NT2/D1 (cell line): ENCODE measurements at regions not wholly inside any gene's neighbourhood (a gene's known extent, or its start where the extent isn't known, plus 50 kb on each side); places are given as distances from the start of the nearest gene placed in this dataset.

ENCODE experiments used
- DNase-seq: peaks from one replicate; pipeline ENCODE4 v3.0.0-alpha.2; 2011; ENCODE audit warnings: low read depth, low spot score
- H3K27me3 ChIP-seq: 2 replicates; pipeline ENCODE4 v1.6.0; 2011; ENCODE audit warnings: mild to moderate bottlenecking; ENCODE audit not compliant: insufficient read length, insufficient read depth
- H3K36me3 ChIP-seq: 2 replicates; pipeline ENCODE4 v1.6.1; 2011; ENCODE audit warnings: mild to moderate bottlenecking, low read length, mixed read lengths; ENCODE audit not compliant: insufficient read depth, insufficient read length
- H3K4me1 ChIP-seq: 2 replicates; pipeline ENCODE4 v1.5.1; 2011; ENCODE audit not compliant: insufficient read depth, insufficient read length
- H3K4me3 ChIP-seq: 2 replicates; pipeline ENCODE4 v1.5.1; 2011; ENCODE audit warnings: low read depth; ENCODE audit not compliant: insufficient read length
- H3K9ac ChIP-seq: 2 replicates; pipeline ENCODE4 v1.6.0; 2011; ENCODE audit warnings: low read depth; ENCODE audit not compliant: insufficient read length
- H3K9me3 ChIP-seq: 2 replicates; pipeline ENCODE4 v1.5.1; 2011; ENCODE audit warnings: mild to moderate bottlenecking, low read length; ENCODE audit not compliant: insufficient read depth
- SUZ12 ChIP-seq: IDR thresholded peaks from 2 replicates; pipeline ENCODE4 v1.6.1; 2011; ENCODE audit not compliant: insufficient read length, insufficient read depth; ENCODE audit errors: extremely low read depth
- YY1 ChIP-seq: IDR thresholded peaks from 2 replicates; pipeline ENCODE4 v1.6.1; 2011; ENCODE audit not compliant: insufficient read length, insufficient read depth
- ZNF274 ChIP-seq: IDR thresholded peaks from 2 replicates; pipeline ENCODE4 v1.6.1; 2011; ENCODE audit warnings: mild to moderate bottlenecking, low read depth, low read length

- no peaks in the 10 kb centered on the region for H3K27me3 ChIP-seq
- H3K36me3 ChIP-seq = no peaks in the 10 kb centered on the region
- no peak for DNase-seq
- no peak for TF ChIP-seq ZNF274
- TF ChIP-seq SUZ12 = no peak
- no peak for TF ChIP-seq YY1
- H3K9ac ChIP-seq = no peak overlapping the region
- H3K9me3 ChIP-seq = no peaks in the 10 kb centered on the region
- no peaks in the 10 kb centered on the region for H3K4me1 ChIP-seq
- no peak overlapping the region for H3K4me3 ChIP-seq
Observed at GRCh38 chr16:59591480-59591879, 857.4 kb upstream of the GOT2 start.

DNA sequence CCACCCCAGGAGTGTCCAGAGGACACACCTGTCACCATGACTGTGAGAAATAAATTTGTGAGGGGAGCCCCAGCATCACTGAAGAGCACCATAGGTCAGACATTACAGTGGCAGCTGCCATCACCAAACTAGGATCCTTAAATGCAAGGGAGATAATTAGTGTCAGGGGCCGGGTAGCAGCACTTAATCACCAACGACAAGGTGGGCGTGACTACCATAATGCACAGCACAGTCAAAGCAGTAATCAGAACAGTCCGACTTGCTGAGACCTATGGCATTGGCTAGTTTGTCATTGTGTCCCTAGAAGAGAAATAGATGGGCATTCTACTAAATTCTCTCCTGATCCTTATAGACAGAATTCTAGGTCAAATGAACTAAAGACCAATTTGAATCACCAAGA, 856.7 kb upstream of the GOT2 start:
- H3K4me1 ChIP-seq = no peaks in the 10 kb centered on the region
- DNase-seq = no peak
- no peak overlapping the region for H3K4me3 ChIP-seq
- no peaks in the 10 kb centered on the region for H3K9me3 ChIP-seq
- TF ChIP-seq ZNF274 = no peak
- H3K27me3 ChIP-seq = no peaks in the 10 kb centered on the region
- no peak overlapping the region for H3K9ac ChIP-seq
- H3K36me3 ChIP-seq = no peaks in the 10 kb centered on the region

- no peak for TF ChIP-seq ZNF274
- TF ChIP-seq YY1 = no peak
- TF ChIP-seq SUZ12 = no peak
- Histone ChIP-seq H3K9ac (no peak overlapping the region), H3K4me3 (no peak overlapping the region), H3K36me3 (no peaks in the 10 kb centered on the region), H3K4me1 (no peaks in the 10 kb centered on the region), H3K9me3 (no peaks in the 10 kb centered on the region), H3K27me3 (no peaks in the 10 kb centered on the region)
- no peak for DNase-seq
Observed at GRCh38 chr16:59586331-59586730, 852.2 kb upstream of the GOT2 start.

DNA sequence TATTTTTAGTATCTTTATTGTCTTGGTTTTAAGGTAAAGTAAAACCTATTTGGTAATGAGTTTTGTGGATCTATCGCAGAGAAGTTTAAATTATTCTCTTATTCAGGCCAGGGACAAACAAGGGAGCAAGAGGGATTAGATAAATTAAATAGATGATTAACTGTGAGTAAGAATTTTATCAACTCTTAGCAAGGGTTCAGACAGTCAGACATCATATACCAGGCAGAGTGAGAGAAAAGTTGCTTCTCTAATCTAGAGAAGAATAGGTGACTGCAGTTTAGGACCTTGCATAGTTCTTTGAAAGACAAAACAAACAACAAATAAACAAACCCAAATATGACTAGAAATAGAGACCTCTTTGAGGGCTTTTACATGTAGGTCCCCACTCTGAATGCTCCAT, 840.2 kb upstream of the GOT2 start:
- no peak for DNase-seq
- TF ChIP-seq YY1 (no peak), SUZ12 (no peak), ZNF274 (no peak)
- H3K27me3 ChIP-seq = no peaks in the 10 kb centered on the region
- no peaks in the 10 kb centered on the region for H3K36me3 ChIP-seq
- no peaks in the 10 kb centered on the region for H3K4me1 ChIP-seq
- no peak overlapping the region for H3K4me3 ChIP-seq
- no peaks in the 10 kb centered on the region for H3K9me3 ChIP-seq
- H3K9ac ChIP-seq = no peak overlapping the region

DNA sequence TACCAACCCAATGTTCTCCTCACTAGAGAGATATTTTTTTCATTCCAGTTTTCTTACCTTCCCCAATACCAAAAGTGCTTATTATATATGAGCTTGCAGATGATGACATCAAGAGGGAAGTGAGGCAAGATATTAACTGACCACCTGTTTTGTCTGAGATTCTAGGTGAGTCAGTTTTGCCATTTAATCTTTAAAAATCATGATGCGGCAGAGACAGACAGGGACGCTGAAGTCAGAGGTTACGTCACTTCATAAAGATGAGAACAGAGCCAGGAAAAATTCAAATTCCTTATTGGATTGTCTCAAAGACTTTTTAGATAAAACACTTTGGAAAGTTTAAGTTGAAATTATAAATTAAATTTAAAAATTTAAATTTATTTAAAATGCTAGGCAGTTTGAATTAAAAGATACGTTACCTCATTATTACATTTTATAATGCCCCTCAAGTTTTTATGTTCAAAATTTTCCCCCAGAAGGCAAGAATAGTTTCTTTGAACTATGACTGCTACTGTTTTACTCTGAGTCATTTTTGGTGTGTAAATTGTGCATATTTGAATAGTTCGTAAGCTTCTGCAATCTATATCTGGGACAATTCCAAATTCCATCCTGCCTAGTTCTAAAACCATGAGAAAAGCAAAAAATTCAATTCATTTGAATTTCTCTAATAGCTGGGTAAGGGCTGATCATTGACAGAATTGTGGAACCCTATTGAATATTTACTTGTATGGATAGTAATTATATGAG, 839.6 kb upstream of the GOT2 start:
- Histone ChIP-seq H3K9ac (no peak overlapping the region), H3K4me1 (no peaks in the 10 kb centered on the region), H3K36me3 (no peaks in the 10 kb centered on the region), H3K9me3 (no peaks in the 10 kb centered on the region), H3K27me3 (no peaks in the 10 kb centered on the region), H3K4me3 (no peak overlapping the region)
- DNase-seq = no peak
- TF ChIP-seq ZNF274 (no peak), SUZ12 (no peak), YY1 (no peak)

- H3K27me3 ChIP-seq = no peaks in the 10 kb centered on the region
- no peak for DNase-seq
- no peaks in the 10 kb centered on the region for H3K4me1 ChIP-seq
- no peak overlapping the region for H3K4me3 ChIP-seq
- TF ChIP-seq SUZ12 = no peak
- TF ChIP-seq YY1 = no peak
- TF ChIP-seq ZNF274 = no peak
- no peak overlapping the region for H3K9ac ChIP-seq
- H3K9me3 ChIP-seq = no peaks in the 10 kb centered on the region
- H3K36me3 ChIP-seq = no peaks in the 10 kb centered on the region
Observed at GRCh38 chr16:59567496-59567895, 833.4 kb upstream of the GOT2 start.

DNA sequence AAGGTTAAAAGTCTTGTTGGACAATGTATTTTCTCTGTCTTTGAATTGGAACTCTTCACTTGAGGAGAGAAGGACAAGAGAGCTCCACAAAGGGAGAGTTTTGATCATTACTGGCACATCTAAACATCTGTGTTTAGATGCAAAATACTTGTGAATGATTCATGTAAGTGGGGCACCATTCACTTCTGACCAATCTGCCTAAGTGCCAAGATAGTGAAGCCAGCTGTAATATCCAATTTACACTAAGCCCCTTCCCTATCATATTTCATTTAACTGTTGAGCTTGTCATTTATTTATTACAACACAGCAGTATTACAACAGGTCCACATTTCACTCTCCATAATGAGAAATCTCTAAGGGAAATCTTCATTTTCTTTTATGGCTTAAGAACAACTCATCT, 832.3 kb upstream of the GOT2 start:
- H3K4me3 ChIP-seq = no peak overlapping the region
- DNase-seq = no peak
- no peak overlapping the region for H3K9ac ChIP-seq
- H3K27me3 ChIP-seq = no peaks in the 10 kb centered on the region
- TF ChIP-seq ZNF274 (no peak), SUZ12 (no peak), YY1 (no peak)
- no peaks in the 10 kb centered on the region for H3K36me3 ChIP-seq
- no peaks in the 10 kb centered on the region for H3K9me3 ChIP-seq
- H3K4me1 ChIP-seq = no peaks in the 10 kb centered on the region

GRCh38 chr16:59558679-59559078, 824.6 kb upstream of the GOT2 start:
- Histone ChIP-seq H3K27me3 (no peaks in the 10 kb centered on the region), H3K9ac (no peak overlapping the region), H3K9me3 (no peaks in the 10 kb centered on the region), H3K4me3 (no peak overlapping the region), H3K4me1 (no peaks in the 10 kb centered on the region), H3K36me3 (no peaks in the 10 kb centered on the region)
- DNase-seq = no peak
- TF ChIP-seq YY1 (no peak), ZNF274 (no peak), SUZ12 (no peak)
